ENCODE measurements at regions not wholly inside any gene's neighbourhood (a gene's known extent, or its start where the extent isn't known, plus 50 kb on each side); places are given as distances from the start of the nearest gene placed in this dataset.

DNA sequence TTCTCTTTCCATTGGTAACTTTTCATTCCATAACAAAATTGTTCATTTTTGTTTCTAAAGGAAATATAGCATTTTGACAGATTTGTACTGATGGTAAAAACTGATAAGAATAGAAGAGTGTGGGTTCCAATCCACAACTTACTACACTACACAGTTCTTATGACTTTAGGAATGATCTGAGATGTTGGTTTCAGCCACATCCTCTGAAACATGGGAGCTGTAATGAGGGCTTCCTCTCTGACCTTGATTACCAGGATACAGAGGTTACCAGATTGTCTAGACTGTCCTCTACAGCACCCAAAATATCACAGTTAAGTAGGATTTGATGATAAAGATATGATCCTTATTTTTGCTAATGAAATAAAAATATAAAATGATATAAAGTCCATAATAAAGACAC lies 1184.6 kb downstream of the FLRT2 start:
- peaks cover 0 to 6% of the 10 kb centered on the region in 2 donors for H3K4me1 ChIP-seq
- no peaks in the 10 kb centered on the region for H3K27me3 ChIP-seq
- H3K4me3 ChIP-seq (replicated peaks in 1 of 3) = no peak overlapping the region
- no peaks in the 10 kb centered on the region for H3K36me3 ChIP-seq
- TF ChIP-seq, protein P1, sequence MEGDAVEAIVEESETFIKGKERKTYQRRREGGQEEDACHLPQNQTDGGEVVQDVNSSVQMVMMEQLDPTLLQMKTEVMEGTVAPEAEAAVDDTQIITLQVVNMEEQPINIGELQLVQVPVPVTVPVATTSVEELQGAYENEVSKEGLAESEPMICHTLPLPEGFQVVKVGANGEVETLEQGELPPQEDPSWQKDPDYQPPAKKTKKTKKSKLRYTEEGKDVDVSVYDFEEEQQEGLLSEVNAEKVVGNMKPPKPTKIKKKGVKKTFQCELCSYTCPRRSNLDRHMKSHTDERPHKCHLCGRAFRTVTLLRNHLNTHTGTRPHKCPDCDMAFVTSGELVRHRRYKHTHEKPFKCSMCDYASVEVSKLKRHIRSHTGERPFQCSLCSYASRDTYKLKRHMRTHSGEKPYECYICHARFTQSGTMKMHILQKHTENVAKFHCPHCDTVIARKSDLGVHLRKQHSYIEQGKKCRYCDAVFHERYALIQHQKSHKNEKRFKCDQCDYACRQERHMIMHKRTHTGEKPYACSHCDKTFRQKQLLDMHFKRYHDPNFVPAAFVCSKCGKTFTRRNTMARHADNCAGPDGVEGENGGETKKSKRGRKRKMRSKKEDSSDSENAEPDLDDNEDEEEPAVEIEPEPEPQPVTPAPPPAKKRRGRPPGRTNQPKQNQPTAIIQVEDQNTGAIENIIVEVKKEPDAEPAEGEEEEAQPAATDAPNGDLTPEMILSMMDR (IDR thresholded peaks at IDR 0.05) = no peak
- TF ChIP-seq POLR2A (IDR thresholded peaks at IDR 0.05) = no peak
- no peak for DNase-seq
- H3K27ac ChIP-seq = no peak overlapping the region
- no peaks in the 10 kb centered on the region for H3K9me3 ChIP-seq
- intact Hi-C loops (cut with DNase I) = no loop called here

GRCh38 chr14:86714153-86714552 lies 1184.2 kb downstream of the FLRT2 start:
- DNase-seq = peak in 1 of 2 donors; percentile 10
- H3K4me3 ChIP-seq (replicated peaks in 1 of 3) = no peak overlapping the region
- no peak overlapping the region for H3K27ac ChIP-seq
- TF ChIP-seq, protein P1 (IDR thresholded peaks at IDR 0.05) = no peak
- no peak for TF ChIP-seq POLR2A (IDR thresholded peaks at IDR 0.05)
- H3K9me3 ChIP-seq = no peaks in the 10 kb centered on the region
- no peaks in the 10 kb centered on the region for H3K36me3 ChIP-seq
- no peaks in the 10 kb centered on the region for H3K27me3 ChIP-seq
- 30 to 42% methylated on average over 2 of the region's 2 CpGs for WGBS, 2 donors
- peaks cover 0 to 2% of the 10 kb centered on the region in 2 donors for H3K4me1 ChIP-seq
- intact Hi-C loops (cut with DNase I) = no loop called here

DNA sequence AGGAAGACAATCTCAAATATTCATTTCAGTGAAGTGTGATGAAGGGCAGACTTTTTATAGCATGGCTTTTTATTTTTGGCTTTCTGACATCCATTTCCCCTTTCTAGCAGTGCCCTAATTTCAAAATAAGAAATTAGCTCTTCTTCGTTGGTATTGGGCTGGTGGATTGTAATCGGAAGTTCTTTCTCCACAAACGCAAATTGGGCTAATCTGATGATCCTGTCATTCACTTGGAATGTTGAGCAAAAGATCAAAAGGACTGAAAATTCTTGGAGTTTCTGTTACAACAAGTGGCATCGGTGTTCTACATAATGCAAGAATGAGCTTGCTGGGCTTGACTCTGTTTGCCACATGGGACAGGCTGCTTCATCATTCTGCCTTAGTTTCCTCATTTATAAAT lies 1182.8 kb downstream of the FLRT2 start:
- Histone ChIP-seq H3K4me1 (no peaks in the 10 kb centered on the region), H3K36me3 (no peaks in the 10 kb centered on the region), H3K9me3 (no peaks in the 10 kb centered on the region), H3K27me3 (no peaks in the 10 kb centered on the region), H3K27ac (no peak overlapping the region), H3K4me3 (replicated peaks in 1 of 3) (no peak overlapping the region)
- DNase-seq = no peak
- 66 to 72% methylated on average over 4 of the region's 4 CpGs for WGBS, 2 donors
- intact Hi-C loops (cut with DNase I) = no loop called here
- no peak for TF ChIP-seq POLR2A (IDR thresholded peaks at IDR 0.05)
- TF ChIP-seq, protein P1 (IDR thresholded peaks at IDR 0.05) = no peak

DNA sequence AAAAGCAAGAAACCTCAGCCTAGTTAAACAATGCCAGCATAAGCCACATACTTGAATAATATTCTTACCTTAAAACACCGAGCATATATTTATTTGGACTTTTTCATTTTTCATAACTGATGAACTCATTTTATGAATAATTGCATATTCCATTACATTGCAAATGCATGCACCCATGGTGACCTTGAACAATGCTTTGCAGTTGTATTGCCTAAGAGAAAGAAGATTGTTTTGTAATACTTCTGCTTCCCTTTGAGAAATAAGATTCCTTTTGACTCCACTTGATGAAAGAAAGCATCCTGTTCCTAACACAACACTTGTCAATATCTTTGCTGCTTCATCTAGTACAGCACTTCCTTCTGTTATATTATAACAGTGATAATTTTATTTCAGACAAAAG lies 1182.2 kb downstream of the FLRT2 start:
- no peaks in the 10 kb centered on the region for H3K36me3 ChIP-seq
- 75 to 88% methylated on average over 1 of the region's 1 CpG for WGBS, 2 donors

GRCh38 chr14:86708846-86709339 lies 1178.9 kb downstream of the FLRT2 start:
- Histone ChIP-seq H3K4me3 (replicated peaks in 1 of 3) (no peak overlapping the region), H3K4me1 (no peaks in the 10 kb centered on the region), H3K27ac (no peak overlapping the region), H3K9me3 (no peaks in the 10 kb centered on the region), H3K27me3 (no peaks in the 10 kb centered on the region), H3K36me3 (no peaks in the 10 kb centered on the region)
- intact Hi-C loops (cut with DNase I) = no loop called here
- DNase-seq = no peak
- TF ChIP-seq, protein P1 (IDR thresholded peaks at IDR 0.05) = no peak
- TF ChIP-seq POLR2A (IDR thresholded peaks at IDR 0.05) = no peak

More for the DNA sequence above, 1182.2 kb downstream of the FLRT2 start:
- Histone ChIP-seq H3K9me3 (no peaks in the 10 kb centered on the region), H3K27ac (no peak overlapping the region), H3K4me3 (replicated peaks in 1 of 3) (no peak overlapping the region), H3K27me3 (no peaks in the 10 kb centered on the region), H3K4me1 (no peaks in the 10 kb centered on the region)
- intact Hi-C loops (cut with DNase I) = no loop called here
- DNase-seq = no peak
- TF ChIP-seq, protein P1 (IDR thresholded peaks at IDR 0.05) = no peak
- TF ChIP-seq POLR2A (IDR thresholded peaks at IDR 0.05) = no peak

Data from thyroid gland (tissue), 4 donors.